Mucosa of descending colon (tissue), 3 donors: ENCODE measurements at regions not wholly inside any gene's neighbourhood (a gene's known extent, or its start where the extent isn't known, plus 50 kb on each side); places are given as distances from the start of the nearest gene placed in this dataset.

Experiments
- ATAC-seq: fragments of 200-7000 bp; cut with Tn5 transposase; one replicate; pipeline ENCODE4 v1.9.1; 2020; ENCODE audit warnings: mild to moderate bottlenecking, moderate library complexity
- DNase-seq, 3 donors: peaks; one replicate each; pipeline ENCODE4 v3.0.0-alpha.2; 2020
- H3K36me3 ChIP-seq: fragments of 200-600 bp; one replicate; pipeline ENCODE4 v1.8.0; 2021; ENCODE audit warnings: low read depth, mild to moderate bottlenecking
- H3K4me1 ChIP-seq: fragments of 200-600 bp; one replicate; pipeline ENCODE4 v1.8.0; 2021; ENCODE audit warnings: low read depth, mild to moderate bottlenecking
- H3K4me3 ChIP-seq: fragments of 200-600 bp; one replicate; pipeline ENCODE4 v1.8.0; 2021; ENCODE audit warnings: mild to moderate bottlenecking
- H3K9me3 ChIP-seq: fragments of 200-600 bp; one replicate; pipeline ENCODE4 v1.8.0; 2021; ENCODE audit warnings: mild to moderate bottlenecking
- CTCF ChIP-seq: fragments of 200-600 bp; IDR thresholded peaks from one replicate; pipeline ENCODE4 v1.8.0; 2022; ENCODE audit warnings: antibody characterized with exemption, mild to moderate bottlenecking
- intact Hi-C, 2 donors: fragments of 100-400 bp; cut with DNase I in 1 of 2; cut with micrococcal nuclease in 1 of 2; formaldehyde crosslinking; loops; one replicate each; pipeline versions ENCODE4 v1.11.0 to v1.11.1; 2022; cut with DNase I, micrococcal nuclease
- donor health status: DM: no; HTN: no; CAD: no; lungs with moderate emphysema.
- donor health status: DM: no; HTN: no; CAD: no.
- donor health status: DM: no; HTN: yes; CAD: no.

GRCh38 chr4:54556587-54556986 lies 101.2 kb upstream of the KIT start:
- TF ChIP-seq CTCF: no peak
- Histone ChIP-seq H3K4me1 (peaks cover 3% of the 10 kb centered on the region), H3K9me3 (no peaks in the 10 kb centered on the region), H3K36me3 (no peaks in the 10 kb centered on the region), H3K4me3 (no peak overlapping the region)
- ATAC-seq (peak; percentile 75), DNase-seq (no peak)
- intact Hi-C loops: no loop called here

- ATAC-seq (peak; percentile 93), DNase-seq (no peak)
- no peaks in the 10 kb centered on the region for H3K36me3 ChIP-seq
- peaks cover 3% of the 10 kb centered on the region for H3K4me1 ChIP-seq
- intact Hi-C loops: no loop called here
- TF ChIP-seq CTCF: no peak
- H3K4me3 ChIP-seq: no peak overlapping the region
- no peaks in the 10 kb centered on the region for H3K9me3 ChIP-seq
These were observed 98.7 kb upstream of the KIT start for GRCh38 chr4:54558889-54559677.

- no peaks in the 10 kb centered on the region for H3K36me3 ChIP-seq
- no peak for ATAC-seq
- H3K9me3 ChIP-seq: no peaks in the 10 kb centered on the region
- intact Hi-C loops: no loop called here
- no peak overlapping the region for H3K4me3 ChIP-seq
- no peak for DNase-seq
- no peak for TF ChIP-seq CTCF
- peaks cover 3% of the 10 kb centered on the region for H3K4me1 ChIP-seq
These were observed 97.2 kb upstream of the KIT start for GRCh38 chr4:54560513-54560912.

GRCh38 chr4:54561940-54562339 lies 95.8 kb upstream of the KIT start:
- H3K36me3 ChIP-seq: no peaks in the 10 kb centered on the region
- no peak overlapping the region for H3K4me3 ChIP-seq
- TF ChIP-seq CTCF: no peak
- H3K9me3 ChIP-seq: no peaks in the 10 kb centered on the region
- no peak for DNase-seq
- H3K4me1 ChIP-seq: peaks cover 3% of the 10 kb centered on the region
- no peak for ATAC-seq
- intact Hi-C loops: no loop called here

GRCh38 chr4:54566608-54567007 lies 91.1 kb upstream of the KIT start:
- H3K4me1 ChIP-seq: no peaks in the 10 kb centered on the region
- H3K4me3 ChIP-seq: no peak overlapping the region
- TF ChIP-seq CTCF: no peak
- intact Hi-C loops: no loop called here
- DNase-seq (peak in 1 of 3 donors; percentile 25), ATAC-seq (peak; percentile 86)
- no peaks in the 10 kb centered on the region for H3K9me3 ChIP-seq
- H3K36me3 ChIP-seq: no peaks in the 10 kb centered on the region
